Hepatocyte (in vitro differentiated cells): ENCODE measurements at regions not wholly inside any gene's neighbourhood (a gene's known extent, or its start where the extent isn't known, plus 50 kb on each side); places are given as distances from the start of the nearest gene placed in this dataset.

Experiments
- DNase-seq: peaks from one replicate; pipeline ENCODE4 v3.0.0-alpha.2; 2016; ENCODE audit warnings: low spot score
- H2AFZ ChIP-seq: fragments of 200-600 bp; sonication (generic); 2 replicates; pipeline ENCODE4 v1.6.0; 2016; ENCODE audit warnings: antibody characterized with exemption, mild to moderate bottlenecking
- H3K27ac ChIP-seq: fragments of 200-600 bp; sonication (generic); 2 replicates; pipeline ENCODE4 v1.5.1; 2016; ENCODE audit warnings: mild to moderate bottlenecking
- H3K27me3 ChIP-seq: fragments of 200-600 bp; sonication (generic); 2 replicates; pipeline ENCODE4 v1.6.1; 2016
- H3K36me3 ChIP-seq: fragments of 200-600 bp; sonication (generic); replicated peaks from 2 replicates; pipeline ENCODE4 v1.5.1; 2016; ENCODE audit warnings: low read depth; ENCODE audit not compliant: insufficient read depth
- H3K4me1 ChIP-seq: fragments of 200-600 bp; sonication (generic); 2 replicates; pipeline ENCODE4 v1.5.1; 2016; ENCODE audit warnings: mild to moderate bottlenecking, moderate library complexity; ENCODE audit not compliant: insufficient read depth
- H3K4me2 ChIP-seq: fragments of 200-600 bp; sonication (generic); 2 replicates; pipeline ENCODE4 v1.6.0; 2016
- H3K4me3 ChIP-seq: fragments of 200-600 bp; sonication (generic); 2 replicates; pipeline ENCODE4 v1.5.1; 2016; ENCODE audit warnings: mild to moderate bottlenecking
- H3K79me2 ChIP-seq: fragments of 200-600 bp; sonication (generic); 2 replicates; pipeline ENCODE4 v1.6.0; 2017; ENCODE audit warnings: mild to moderate bottlenecking
- H3K9me2 ChIP-seq: fragments of 200-600 bp; sonication (generic); replicated peaks from 2 replicates; pipeline ENCODE4 v1.6.0; 2017; ENCODE audit warnings: mild to moderate bottlenecking; ENCODE audit not compliant: insufficient read depth
- H3K9me3 ChIP-seq: fragments of 200-600 bp; sonication (generic); 2 replicates; pipeline ENCODE4 v1.5.1; 2016; ENCODE audit warnings: low read depth, mild to moderate bottlenecking
- H4K20me1 ChIP-seq: fragments of 200-600 bp; sonication (generic); 2 replicates; pipeline ENCODE4 v1.6.0; 2016; ENCODE audit warnings: mild to moderate bottlenecking; ENCODE audit not compliant: insufficient read depth, poor library complexity, severe bottlenecking
- EZH2 ChIP-seq: fragments of 200-600 bp; sonication (generic); IDR thresholded peaks from 2 replicates; pipeline ENCODE4 v1.6.1; 2016; ENCODE audit warnings: antibody characterized with exemption, mild to moderate bottlenecking, borderline replicate concordance
- EZH2phosphoT487 ChIP-seq: fragments of 200-600 bp; sonication (generic); IDR thresholded peaks from one replicate; pipeline ENCODE4 v1.6.1; 2018; ENCODE audit warnings: antibody characterized with exemption, mild to moderate bottlenecking, low read depth, moderate library complexity; ENCODE audit not compliant: unreplicated experiment, severe bottlenecking
- WGBS: methylation state at CpG from one replicate; pipeline ENCODE4 v1.1.6; 2016; ENCODE audit warnings: low lambda C conversion rate; ENCODE audit errors: missing lambda C conversion rate; 5-methylcytosine and 5-hydroxymethylcytosine counted together
- TF ChIP-seq, protein P1 (sequence below): fragments of 200-600 bp; sonication (generic); IDR thresholded peaks from 2 replicates; pipeline ENCODE4 v1.5.1; 2016; ENCODE audit warnings: antibody characterized with exemption, mild to moderate bottlenecking; ENCODE audit not compliant: poor library complexity

DNA sequence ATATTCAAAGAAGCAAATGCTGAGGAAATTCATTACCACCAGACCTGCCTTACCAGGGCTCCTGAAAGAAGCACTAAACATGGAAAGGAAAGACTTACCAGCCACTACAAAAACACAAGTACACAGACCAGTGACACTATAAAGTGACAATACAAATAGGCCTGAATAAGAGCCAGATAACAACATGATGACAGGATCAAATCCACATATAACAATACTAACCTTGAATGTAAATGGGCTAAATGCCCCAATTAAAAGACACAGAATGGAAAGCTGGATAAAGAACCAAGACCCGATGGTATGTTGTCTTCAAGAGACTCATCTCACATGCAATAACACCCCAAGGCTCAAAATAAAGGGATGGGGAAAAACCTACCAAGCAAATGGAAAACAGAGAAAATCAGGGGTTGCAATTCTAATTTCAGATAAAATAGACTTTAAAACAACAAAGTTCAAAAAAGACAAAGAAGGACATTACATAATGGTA is 353.4 kb downstream of the LNPK start:
- Histone ChIP-seq H2AFZ (no peak overlapping the region), H3K9me3 (peaks cover 5% of the 10 kb centered on the region), H3K4me3 (no peak overlapping the region), H3K79me2 (no peaks in the 10 kb centered on the region), H3K27me3 (no peaks in the 10 kb centered on the region), H3K27ac (no peak overlapping the region), H4K20me1 (no peaks in the 10 kb centered on the region), H3K4me2 (no peak overlapping the region), H3K9me2 (no peaks in the 10 kb centered on the region), H3K36me3 (no peaks in the 10 kb centered on the region), H3K4me1 (no peaks in the 10 kb centered on the region)
- DNase-seq: no peak
- TF ChIP-seq EZH2 (no peak), EZH2phosphoT487 (no peak)
- TF ChIP-seq, protein P1, sequence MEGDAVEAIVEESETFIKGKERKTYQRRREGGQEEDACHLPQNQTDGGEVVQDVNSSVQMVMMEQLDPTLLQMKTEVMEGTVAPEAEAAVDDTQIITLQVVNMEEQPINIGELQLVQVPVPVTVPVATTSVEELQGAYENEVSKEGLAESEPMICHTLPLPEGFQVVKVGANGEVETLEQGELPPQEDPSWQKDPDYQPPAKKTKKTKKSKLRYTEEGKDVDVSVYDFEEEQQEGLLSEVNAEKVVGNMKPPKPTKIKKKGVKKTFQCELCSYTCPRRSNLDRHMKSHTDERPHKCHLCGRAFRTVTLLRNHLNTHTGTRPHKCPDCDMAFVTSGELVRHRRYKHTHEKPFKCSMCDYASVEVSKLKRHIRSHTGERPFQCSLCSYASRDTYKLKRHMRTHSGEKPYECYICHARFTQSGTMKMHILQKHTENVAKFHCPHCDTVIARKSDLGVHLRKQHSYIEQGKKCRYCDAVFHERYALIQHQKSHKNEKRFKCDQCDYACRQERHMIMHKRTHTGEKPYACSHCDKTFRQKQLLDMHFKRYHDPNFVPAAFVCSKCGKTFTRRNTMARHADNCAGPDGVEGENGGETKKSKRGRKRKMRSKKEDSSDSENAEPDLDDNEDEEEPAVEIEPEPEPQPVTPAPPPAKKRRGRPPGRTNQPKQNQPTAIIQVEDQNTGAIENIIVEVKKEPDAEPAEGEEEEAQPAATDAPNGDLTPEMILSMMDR: no peak
- 0% methylated on average over 1 of the region's 1 CpG for WGBS

DNA sequence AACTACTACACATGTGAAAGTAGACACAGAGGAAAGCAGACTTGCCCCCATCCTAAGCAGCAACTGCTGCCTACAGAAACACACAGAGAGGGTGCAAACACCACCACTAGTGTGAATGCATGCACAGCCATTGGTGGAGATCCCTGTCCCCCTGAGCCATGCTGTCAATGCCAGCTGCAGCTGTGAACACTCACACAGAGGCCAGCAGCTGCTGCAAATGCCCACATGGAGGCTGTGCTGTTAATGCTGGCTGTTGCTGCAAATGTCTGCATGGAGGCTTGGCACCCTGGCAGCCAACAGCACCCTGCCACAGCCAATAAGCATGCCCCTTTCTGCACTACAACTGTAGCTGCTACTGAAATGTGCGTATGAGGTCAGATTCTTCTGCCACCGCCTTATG is 355.0 kb downstream of the LNPK start:
- no peaks in the 10 kb centered on the region for H3K79me2 ChIP-seq
- TF ChIP-seq EZH2phosphoT487: no peak
- TF ChIP-seq EZH2: no peak
- TF ChIP-seq, protein P1: no peak
- no peak overlapping the region for H3K4me2 ChIP-seq
- peaks cover 5% of the 10 kb centered on the region for H3K9me3 ChIP-seq
- no peaks in the 10 kb centered on the region for H3K9me2 ChIP-seq
- no peak overlapping the region for H3K4me3 ChIP-seq
- H3K27me3 ChIP-seq: no peaks in the 10 kb centered on the region
- H3K36me3 ChIP-seq: no peaks in the 10 kb centered on the region
- 98% methylated on average over 2 of the region's 2 CpGs for WGBS
- no peak overlapping the region for H3K27ac ChIP-seq
- no peak for DNase-seq
- H2AFZ ChIP-seq: no peak overlapping the region
- no peaks in the 10 kb centered on the region for H3K4me1 ChIP-seq
- H4K20me1 ChIP-seq: no peaks in the 10 kb centered on the region

DNA sequence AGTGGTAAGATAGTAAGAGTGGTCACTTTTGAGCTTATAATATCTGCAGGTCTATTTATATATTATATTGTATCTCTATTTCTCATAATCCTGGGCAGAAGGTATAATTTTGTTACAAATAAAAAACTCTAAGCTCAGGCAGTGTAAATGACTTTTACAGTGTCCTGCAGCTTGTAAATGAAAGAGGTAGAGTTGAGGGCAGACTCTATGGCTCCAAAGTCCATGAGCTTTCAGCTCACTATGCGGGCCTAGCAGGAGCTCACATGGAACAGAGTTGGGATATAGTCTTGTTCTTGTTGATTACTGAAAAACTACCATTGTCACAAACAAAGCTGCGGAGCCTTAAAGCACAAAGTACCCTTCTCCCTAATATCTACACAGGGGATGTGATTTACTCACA is 361.4 kb downstream of the LNPK start:
- 60% methylated on average over 2 of the region's 2 CpGs for WGBS
- DNase-seq: peak; percentile 35
- Histone ChIP-seq H3K4me1 (no peaks in the 10 kb centered on the region), H3K9me2 (no peaks in the 10 kb centered on the region), H3K36me3 (no peaks in the 10 kb centered on the region), H3K9me3 (no peaks in the 10 kb centered on the region), H3K27me3 (no peaks in the 10 kb centered on the region), H3K27ac (no peak overlapping the region), H3K79me2 (no peaks in the 10 kb centered on the region), H3K4me2 (no peak overlapping the region), H3K4me3 (no peak overlapping the region), H4K20me1 (no peaks in the 10 kb centered on the region), H2AFZ (no peak overlapping the region)
- no peak for TF ChIP-seq EZH2
- TF ChIP-seq, protein P1: no peak
- no peak for TF ChIP-seq EZH2phosphoT487

DNA sequence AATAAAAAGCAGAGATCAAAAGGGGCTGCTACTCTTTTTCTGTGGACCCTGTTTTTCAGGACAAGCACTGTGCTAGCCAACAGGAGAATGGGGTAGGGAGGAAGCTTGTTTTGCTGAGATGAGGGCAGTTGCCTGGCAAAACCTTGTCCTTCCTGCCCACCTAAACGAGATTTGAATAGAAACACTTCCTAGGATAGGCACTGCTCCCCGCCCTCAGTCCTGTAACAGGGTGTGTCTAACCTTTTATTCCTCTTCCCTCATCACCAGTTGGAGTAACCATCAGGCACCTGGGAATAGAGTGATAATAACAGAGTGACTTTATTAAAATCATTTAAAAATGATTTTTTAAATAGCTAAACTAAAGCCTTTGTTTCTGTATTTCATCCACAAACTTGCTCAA is 368.8 kb downstream of the LNPK start:
- H2AFZ ChIP-seq: no peak overlapping the region
- H3K9me2 ChIP-seq: no peaks in the 10 kb centered on the region
- H3K27ac ChIP-seq: no peak overlapping the region

More for the DNA sequence above, 368.8 kb downstream of the LNPK start:
- no peaks in the 10 kb centered on the region for H3K79me2 ChIP-seq
- H4K20me1 ChIP-seq: no peaks in the 10 kb centered on the region
- H3K4me1 ChIP-seq: peaks cover 23% of the 10 kb centered on the region
- TF ChIP-seq EZH2 (no peak), EZH2phosphoT487 (no peak)
- TF ChIP-seq, protein P1: no peak
- H3K4me3 ChIP-seq: no peak overlapping the region
- no peaks in the 10 kb centered on the region for H3K36me3 ChIP-seq
- no peak for DNase-seq
- no peaks in the 10 kb centered on the region for H3K9me3 ChIP-seq
- H3K27me3 ChIP-seq: no peaks in the 10 kb centered on the region
- WGBS: 43% methylated on average over 2 of the region's 2 CpGs
- no peak overlapping the region for H3K4me2 ChIP-seq
